PFSK-1 (cell line): ENCODE measurements at regions not wholly inside any gene's neighbourhood (a gene's known extent, or its start where the extent isn't known, plus 50 kb on each side); places are given as distances from the start of the nearest gene placed in this dataset.

Experiments
- FOXP2 ChIP-seq: optimal IDR thresholded peaks from 2 replicates; pipeline ENCODE3; 2011; ENCODE audit warnings: borderline replicate concordance, control low read depth, inconsistent platforms; ENCODE audit not compliant: insufficient read depth; ENCODE audit errors: extremely low read length, extremely low read depth
- POLR2AphosphoS5 ChIP-seq: IDR thresholded peaks from 2 replicates; pipeline ENCODE4 v1.6.1; 2012; ENCODE audit warnings: low read depth, mild to moderate bottlenecking, control low read depth, low read length, moderate library complexity
- SIN3A ChIP-seq: IDR thresholded peaks from 2 replicates; pipeline ENCODE4 v1.6.1; 2012; ENCODE audit warnings: mild to moderate bottlenecking, low read length, moderate library complexity, borderline replicate concordance; ENCODE audit not compliant: insufficient read depth
- TAF1 ChIP-seq: IDR thresholded peaks from 2 replicates; pipeline ENCODE4 v1.6.1; 2012; ENCODE audit warnings: low read length, control low read depth, borderline replicate concordance; ENCODE audit not compliant: insufficient read depth
- TF ChIP-seq, protein P1 (sequence below), 2 experiments: IDR thresholded peaks; 2 replicates each; pipeline versions ENCODE4 v1.6.1 to v1.8.0; 2011 to 2012; ENCODE audit warnings: low read depth in 2 of 2, low read length in 2 of 2, control low read depth in 1 of 2, inconsistent platforms in 1 of 2, mild to moderate bottlenecking in 1 of 2, moderate library complexity in 1 of 2; ENCODE audit not compliant: insufficient read depth in 1 of 2

DNA sequence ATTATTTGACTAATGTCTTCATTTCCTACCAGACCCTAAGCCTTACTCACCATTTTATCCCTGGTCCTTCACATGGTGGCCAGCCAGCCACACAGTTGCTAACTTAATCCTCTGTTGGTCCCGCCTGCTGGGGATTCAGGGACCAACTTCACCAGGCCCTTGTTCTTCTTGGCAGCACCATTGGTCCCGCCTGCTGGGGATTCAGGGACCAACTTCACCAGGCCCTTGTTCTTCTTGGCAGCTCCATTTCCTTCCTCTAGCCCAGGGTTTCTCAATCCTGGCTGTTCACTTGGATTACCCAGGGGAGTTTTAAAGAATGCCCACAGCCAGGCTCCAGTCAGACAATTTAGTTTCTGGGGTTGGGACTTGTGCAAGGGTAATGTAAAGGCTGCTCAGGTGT lies 233.1 kb upstream of the CSF3R start:
- no peak for TF ChIP-seq SIN3A
- TF ChIP-seq, protein P1, sequence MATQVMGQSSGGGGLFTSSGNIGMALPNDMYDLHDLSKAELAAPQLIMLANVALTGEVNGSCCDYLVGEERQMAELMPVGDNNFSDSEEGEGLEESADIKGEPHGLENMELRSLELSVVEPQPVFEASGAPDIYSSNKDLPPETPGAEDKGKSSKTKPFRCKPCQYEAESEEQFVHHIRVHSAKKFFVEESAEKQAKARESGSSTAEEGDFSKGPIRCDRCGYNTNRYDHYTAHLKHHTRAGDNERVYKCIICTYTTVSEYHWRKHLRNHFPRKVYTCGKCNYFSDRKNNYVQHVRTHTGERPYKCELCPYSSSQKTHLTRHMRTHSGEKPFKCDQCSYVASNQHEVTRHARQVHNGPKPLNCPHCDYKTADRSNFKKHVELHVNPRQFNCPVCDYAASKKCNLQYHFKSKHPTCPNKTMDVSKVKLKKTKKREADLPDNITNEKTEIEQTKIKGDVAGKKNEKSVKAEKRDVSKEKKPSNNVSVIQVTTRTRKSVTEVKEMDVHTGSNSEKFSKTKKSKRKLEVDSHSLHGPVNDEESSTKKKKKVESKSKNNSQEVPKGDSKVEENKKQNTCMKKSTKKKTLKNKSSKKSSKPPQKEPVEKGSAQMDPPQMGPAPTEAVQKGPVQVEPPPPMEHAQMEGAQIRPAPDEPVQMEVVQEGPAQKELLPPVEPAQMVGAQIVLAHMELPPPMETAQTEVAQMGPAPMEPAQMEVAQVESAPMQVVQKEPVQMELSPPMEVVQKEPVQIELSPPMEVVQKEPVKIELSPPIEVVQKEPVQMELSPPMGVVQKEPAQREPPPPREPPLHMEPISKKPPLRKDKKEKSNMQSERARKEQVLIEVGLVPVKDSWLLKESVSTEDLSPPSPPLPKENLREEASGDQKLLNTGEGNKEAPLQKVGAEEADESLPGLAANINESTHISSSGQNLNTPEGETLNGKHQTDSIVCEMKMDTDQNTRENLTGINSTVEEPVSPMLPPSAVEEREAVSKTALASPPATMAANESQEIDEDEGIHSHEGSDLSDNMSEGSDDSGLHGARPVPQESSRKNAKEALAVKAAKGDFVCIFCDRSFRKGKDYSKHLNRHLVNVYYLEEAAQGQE (IDR thresholded peaks at IDR 0.05; ENCODE audit: insufficient read depth in 1 of 2, low read depth in 2 of 2, low read length in 2 of 2), result no peak
- TF ChIP-seq FOXP2, result no peak
- no peak for TF ChIP-seq TAF1
- no peak for TF ChIP-seq POLR2AphosphoS5

DNA sequence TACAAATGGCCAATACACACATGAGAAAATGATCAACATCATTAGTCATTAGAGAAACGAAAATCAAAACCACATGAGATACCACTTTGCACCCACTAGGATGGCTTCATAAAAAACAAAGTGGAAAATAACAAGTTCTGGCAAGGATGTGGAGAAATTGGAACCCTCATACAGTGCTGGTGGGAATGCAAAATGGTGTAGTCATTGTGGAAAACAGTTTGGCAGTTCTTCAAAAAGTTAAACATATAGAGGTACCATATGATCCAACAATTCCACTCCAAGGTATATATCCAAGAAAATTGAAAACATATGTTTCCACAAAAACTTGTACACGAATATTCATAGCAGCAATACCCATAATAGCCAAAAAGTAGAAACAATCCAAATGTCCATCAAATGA lies 231.6 kb upstream of the CSF3R start:
- TF ChIP-seq SIN3A, result no peak
- TF ChIP-seq TAF1, result no peak
- TF ChIP-seq, protein P1 (IDR thresholded peaks at IDR 0.05; ENCODE audit: insufficient read depth in 1 of 2, low read depth in 2 of 2, low read length in 2 of 2), result no peak
- no peak for TF ChIP-seq POLR2AphosphoS5
- TF ChIP-seq FOXP2, result no peak

DNA sequence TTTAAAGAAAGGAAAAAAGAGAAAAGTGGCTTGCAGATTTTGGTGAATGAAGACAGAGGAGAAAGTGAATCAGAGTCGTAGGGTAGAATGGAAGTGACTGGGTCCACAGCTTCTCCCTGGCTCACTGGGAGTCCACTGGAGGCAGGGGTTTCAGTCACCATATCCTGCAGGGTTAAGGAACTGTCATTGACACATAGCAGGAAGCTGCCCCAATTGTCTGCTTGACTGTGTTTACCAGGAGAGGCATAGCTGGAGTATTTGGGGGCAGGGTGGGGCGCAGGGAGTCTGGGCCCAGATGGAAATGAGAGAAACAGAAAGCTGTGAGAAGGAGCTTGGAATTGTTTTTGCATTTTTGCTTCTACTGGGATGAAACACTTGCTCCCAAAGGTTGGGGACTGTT lies 228.8 kb upstream of the CSF3R start:
- TF ChIP-seq FOXP2 (no peak), POLR2AphosphoS5 (no peak), TAF1 (no peak), SIN3A (no peak)
- TF ChIP-seq, protein P1 (IDR thresholded peaks at IDR 0.05; ENCODE audit: insufficient read depth in 1 of 2, low read depth in 2 of 2, low read length in 2 of 2), result no peak

DNA sequence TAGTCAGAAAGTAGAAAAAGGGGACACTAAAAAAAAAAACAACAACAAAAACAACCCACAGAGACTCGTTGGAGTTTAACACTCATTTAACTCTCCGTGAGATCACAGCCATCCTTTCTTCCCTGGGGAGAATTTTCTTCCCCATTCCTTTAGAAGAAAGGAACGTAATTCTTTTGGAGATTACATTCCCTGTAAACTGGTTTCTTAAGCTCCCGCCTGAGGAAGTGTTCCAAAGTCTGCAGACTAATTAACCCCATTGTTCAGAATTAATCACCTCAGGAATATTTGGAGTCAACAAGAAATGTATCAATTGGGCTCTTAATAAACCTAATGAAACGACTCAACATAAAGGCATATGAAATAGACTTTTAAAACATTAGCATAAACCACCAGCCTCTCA lies 228.2 kb upstream of the CSF3R start:
- TF ChIP-seq FOXP2 (no peak), TAF1 (no peak), POLR2AphosphoS5 (no peak), SIN3A (no peak)
- TF ChIP-seq, protein P1 (IDR thresholded peaks at IDR 0.05; ENCODE audit: insufficient read depth in 1 of 2, low read depth in 2 of 2, low read length in 2 of 2), result no peak

DNA sequence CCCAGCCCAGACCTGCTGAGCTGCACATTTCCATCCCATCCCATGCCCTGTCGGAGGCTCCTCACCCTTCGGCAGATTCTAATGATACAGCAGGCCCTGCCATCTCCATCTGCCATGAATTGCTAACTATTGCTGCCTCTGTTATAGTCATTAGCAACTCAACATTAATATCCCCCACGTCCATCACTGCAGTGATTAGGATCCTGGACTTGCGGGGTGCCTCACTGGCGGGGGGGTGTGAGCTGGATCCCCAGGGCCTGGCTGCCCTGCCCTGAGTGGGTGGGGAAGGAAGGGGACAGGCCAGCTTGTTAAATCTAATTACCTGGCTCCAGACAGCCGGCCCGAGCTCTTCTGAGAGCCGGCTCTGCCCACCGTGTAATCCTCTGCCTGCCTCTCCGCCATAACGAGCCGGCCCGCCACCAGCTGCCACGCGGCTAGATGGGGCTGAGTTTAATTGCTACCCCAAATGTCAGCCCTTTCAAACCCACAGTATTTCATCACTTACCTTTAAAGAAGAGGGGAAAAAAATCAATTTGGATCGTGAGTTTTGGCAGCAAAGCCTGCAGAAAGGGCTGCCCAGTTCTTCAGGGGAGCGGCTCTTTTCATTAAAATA lies 227.3 kb upstream of the CSF3R start:
- TF ChIP-seq FOXP2 (no peak), POLR2AphosphoS5 (no peak), TAF1 (no peak), SIN3A (no peak)
- TF ChIP-seq, protein P1 (IDR thresholded peaks at IDR 0.05; ENCODE audit: insufficient read depth in 1 of 2, low read depth in 2 of 2, low read length in 2 of 2), result no peak
